GM12878 (cell line): ENCODE measurements at regions not wholly inside any gene's neighbourhood (a gene's known extent, or its start where the extent isn't known, plus 50 kb on each side); places are given as distances from the start of the nearest gene placed in this dataset.

Source experiments
- CHD1 ChIP-seq: IDR thresholded peaks from 2 replicates; pipeline ENCODE4 v1.6.1; 2012; ENCODE audit warnings: low read depth, low read length, improper control_type of control experiment
- FOXK2 ChIP-seq: fragments of 450-650 bp; IDR thresholded peaks from 2 replicates; pipeline ENCODE4 v1.6.1; 2017; ENCODE audit warnings: mild to moderate bottlenecking, moderate library complexity
- GABPA ChIP-seq: IDR thresholded peaks from 2 replicates; pipeline ENCODE4 v1.6.1; 2014; ENCODE audit warnings: antibody characterized with exemption, low read depth, mild to moderate bottlenecking, inconsistent platforms
- ZNF274 ChIP-seq: IDR thresholded peaks from one replicate; pipeline ENCODE4 v1.8.0; 2011; ENCODE audit not compliant: insufficient read length, insufficient read depth
- TF ChIP-seq, protein P1 (sequence below): IDR thresholded peaks from 2 replicates; pipeline ENCODE4 v1.6.1; 2012; ENCODE audit warnings: improper control_type of control experiment, low read depth, low read length; ENCODE audit not compliant: insufficient replicate concordance
- TF ChIP-seq, protein P2 (sequence below): IDR thresholded peaks from 2 replicates; pipeline ENCODE4 v1.6.1; 2011; ENCODE audit warnings: borderline replicate concordance, low read depth, mild to moderate bottlenecking, moderate library complexity, low read length; ENCODE audit not compliant: insufficient read depth, poor library complexity, severe bottlenecking
- TF ChIP-seq, protein P3 (sequence below): fragments of 450-650 bp; IDR thresholded peaks from 2 replicates; pipeline ENCODE4 v1.6.1; 2017; ENCODE audit warnings: mild to moderate bottlenecking, moderate library complexity
- TF ChIP-seq, protein P4 (sequence below): fragments of 450-650 bp; IDR thresholded peaks from 2 replicates; pipeline ENCODE4 v1.6.1; 2016; ENCODE audit warnings: mild to moderate bottlenecking
- TF ChIP-seq, protein P5 (sequence below): fragments of 450-650 bp; IDR thresholded peaks from 2 replicates; pipeline ENCODE4 v1.6.1; 2014; ENCODE audit warnings: mild to moderate bottlenecking
- TF ChIP-seq, protein P6 (sequence below), 3 experiments: IDR thresholded peaks in 2 of 3; conservative IDR thresholded peaks in 1 of 3; 2 replicates each; pipeline ENCODE4 v1.5.1; 2011; ENCODE audit warnings: low read depth in 3 of 3, low read length in 3 of 3, mild to moderate bottlenecking in 3 of 3, control low read depth in 2 of 3, moderate library complexity in 2 of 3, inconsistent platforms in 1 of 3, mixed read lengths in 1 of 3; ENCODE audit not compliant: control insufficient read depth in 2 of 3, insufficient read depth in 1 of 3; ENCODE audit errors: extremely low read depth in 1 of 3
- TF ChIP-seq, protein P7 (sequence below): fragments of 450-650 bp; IDR thresholded peaks from 2 replicates; pipeline ENCODE4 v1.6.1; 2017; ENCODE audit warnings: antibody characterized with exemption, mild to moderate bottlenecking, moderate library complexity

DNA sequence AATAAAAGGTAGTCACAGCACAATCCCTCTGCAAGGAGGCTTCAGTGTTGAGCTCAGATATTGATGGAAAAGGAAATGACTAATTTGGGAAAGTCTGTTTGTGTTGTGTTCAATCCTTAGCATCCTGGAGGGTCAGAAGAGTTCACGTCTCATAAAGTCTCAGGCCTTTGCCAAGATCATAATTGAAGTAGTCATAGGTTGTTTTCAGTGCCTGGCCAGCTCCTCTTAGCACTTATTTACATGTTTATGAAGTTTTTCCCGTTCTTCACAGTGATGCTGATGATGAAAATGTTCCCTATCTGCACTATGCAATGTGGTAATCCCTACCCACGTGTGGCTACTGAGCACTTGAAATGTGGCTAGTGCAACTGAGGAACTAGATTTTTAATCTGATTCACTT, 61.6 kb upstream of the TGFBR2 start (continued):
- TF ChIP-seq, protein P1, sequence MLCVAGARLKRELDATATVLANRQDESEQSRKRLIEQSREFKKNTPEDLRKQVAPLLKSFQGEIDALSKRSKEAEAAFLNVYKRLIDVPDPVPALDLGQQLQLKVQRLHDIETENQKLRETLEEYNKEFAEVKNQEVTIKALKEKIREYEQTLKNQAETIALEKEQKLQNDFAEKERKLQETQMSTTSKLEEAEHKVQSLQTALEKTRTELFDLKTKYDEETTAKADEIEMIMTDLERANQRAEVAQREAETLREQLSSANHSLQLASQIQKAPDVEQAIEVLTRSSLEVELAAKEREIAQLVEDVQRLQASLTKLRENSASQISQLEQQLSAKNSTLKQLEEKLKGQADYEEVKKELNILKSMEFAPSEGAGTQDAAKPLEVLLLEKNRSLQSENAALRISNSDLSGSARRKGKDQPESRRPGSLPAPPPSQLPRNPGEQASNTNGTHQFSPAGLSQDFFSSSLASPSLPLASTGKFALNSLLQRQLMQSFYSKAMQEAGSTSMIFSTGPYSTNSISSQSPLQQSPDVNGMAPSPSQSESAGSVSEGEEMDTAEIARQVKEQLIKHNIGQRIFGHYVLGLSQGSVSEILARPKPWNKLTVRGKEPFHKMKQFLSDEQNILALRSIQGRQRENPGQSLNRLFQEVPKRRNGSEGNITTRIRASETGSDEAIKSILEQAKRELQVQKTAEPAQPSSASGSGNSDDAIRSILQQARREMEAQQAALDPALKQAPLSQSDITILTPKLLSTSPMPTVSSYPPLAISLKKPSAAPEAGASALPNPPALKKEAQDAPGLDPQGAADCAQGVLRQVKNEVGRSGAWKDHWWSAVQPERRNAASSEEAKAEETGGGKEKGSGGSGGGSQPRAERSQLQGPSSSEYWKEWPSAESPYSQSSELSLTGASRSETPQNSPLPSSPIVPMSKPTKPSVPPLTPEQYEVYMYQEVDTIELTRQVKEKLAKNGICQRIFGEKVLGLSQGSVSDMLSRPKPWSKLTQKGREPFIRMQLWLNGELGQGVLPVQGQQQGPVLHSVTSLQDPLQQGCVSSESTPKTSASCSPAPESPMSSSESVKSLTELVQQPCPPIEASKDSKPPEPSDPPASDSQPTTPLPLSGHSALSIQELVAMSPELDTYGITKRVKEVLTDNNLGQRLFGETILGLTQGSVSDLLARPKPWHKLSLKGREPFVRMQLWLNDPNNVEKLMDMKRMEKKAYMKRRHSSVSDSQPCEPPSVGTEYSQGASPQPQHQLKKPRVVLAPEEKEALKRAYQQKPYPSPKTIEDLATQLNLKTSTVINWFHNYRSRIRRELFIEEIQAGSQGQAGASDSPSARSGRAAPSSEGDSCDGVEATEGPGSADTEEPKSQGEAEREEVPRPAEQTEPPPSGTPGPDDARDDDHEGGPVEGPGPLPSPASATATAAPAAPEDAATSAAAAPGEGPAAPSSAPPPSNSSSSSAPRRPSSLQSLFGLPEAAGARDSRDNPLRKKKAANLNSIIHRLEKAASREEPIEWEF: no peak
- TF ChIP-seq FOXK2: no peak
- TF ChIP-seq, protein P2, sequence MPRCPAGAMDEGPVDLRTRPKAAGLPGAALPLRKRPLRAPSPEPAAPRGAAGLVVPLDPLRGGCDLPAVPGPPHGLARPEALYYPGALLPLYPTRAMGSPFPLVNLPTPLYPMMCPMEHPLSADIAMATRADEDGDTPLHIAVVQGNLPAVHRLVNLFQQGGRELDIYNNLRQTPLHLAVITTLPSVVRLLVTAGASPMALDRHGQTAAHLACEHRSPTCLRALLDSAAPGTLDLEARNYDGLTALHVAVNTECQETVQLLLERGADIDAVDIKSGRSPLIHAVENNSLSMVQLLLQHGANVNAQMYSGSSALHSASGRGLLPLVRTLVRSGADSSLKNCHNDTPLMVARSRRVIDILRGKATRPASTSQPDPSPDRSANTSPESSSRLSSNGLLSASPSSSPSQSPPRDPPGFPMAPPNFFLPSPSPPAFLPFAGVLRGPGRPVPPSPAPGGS: no peak
- TF ChIP-seq GABPA: no peak
- TF ChIP-seq, protein P3, sequence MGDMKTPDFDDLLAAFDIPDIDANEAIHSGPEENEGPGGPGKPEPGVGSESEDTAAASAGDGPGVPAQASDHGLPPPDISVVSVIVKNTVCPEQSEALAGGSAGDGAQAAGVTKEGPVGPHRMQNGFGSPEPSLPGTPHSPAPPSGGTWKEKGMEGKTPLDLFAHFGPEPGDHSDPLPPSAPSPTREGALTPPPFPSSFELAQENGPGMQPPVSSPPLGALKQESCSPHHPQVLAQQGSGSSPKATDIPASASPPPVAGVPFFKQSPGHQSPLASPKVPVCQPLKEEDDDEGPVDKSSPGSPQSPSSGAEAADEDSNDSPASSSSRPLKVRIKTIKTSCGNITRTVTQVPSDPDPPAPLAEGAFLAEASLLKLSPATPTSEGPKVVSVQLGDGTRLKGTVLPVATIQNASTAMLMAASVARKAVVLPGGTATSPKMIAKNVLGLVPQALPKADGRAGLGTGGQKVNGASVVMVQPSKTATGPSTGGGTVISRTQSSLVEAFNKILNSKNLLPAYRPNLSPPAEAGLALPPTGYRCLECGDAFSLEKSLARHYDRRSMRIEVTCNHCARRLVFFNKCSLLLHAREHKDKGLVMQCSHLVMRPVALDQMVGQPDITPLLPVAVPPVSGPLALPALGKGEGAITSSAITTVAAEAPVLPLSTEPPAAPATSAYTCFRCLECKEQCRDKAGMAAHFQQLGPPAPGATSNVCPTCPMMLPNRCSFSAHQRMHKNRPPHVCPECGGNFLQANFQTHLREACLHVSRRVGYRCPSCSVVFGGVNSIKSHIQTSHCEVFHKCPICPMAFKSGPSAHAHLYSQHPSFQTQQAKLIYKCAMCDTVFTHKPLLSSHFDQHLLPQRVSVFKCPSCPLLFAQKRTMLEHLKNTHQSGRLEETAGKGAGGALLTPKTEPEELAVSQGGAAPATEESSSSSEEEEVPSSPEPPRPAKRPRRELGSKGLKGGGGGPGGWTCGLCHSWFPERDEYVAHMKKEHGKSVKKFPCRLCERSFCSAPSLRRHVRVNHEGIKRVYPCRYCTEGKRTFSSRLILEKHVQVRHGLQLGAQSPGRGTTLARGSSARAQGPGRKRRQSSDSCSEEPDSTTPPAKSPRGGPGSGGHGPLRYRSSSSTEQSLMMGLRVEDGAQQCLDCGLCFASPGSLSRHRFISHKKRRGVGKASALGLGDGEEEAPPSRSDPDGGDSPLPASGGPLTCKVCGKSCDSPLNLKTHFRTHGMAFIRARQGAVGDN: no peak
- TF ChIP-seq, protein P4, sequence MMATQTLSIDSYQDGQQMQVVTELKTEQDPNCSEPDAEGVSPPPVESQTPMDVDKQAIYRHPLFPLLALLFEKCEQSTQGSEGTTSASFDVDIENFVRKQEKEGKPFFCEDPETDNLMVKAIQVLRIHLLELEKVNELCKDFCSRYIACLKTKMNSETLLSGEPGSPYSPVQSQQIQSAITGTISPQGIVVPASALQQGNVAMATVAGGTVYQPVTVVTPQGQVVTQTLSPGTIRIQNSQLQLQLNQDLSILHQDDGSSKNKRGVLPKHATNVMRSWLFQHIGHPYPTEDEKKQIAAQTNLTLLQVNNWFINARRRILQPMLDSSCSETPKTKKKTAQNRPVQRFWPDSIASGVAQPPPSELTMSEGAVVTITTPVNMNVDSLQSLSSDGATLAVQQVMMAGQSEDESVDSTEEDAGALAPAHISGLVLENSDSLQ: no peak
- TF ChIP-seq, protein P5, sequence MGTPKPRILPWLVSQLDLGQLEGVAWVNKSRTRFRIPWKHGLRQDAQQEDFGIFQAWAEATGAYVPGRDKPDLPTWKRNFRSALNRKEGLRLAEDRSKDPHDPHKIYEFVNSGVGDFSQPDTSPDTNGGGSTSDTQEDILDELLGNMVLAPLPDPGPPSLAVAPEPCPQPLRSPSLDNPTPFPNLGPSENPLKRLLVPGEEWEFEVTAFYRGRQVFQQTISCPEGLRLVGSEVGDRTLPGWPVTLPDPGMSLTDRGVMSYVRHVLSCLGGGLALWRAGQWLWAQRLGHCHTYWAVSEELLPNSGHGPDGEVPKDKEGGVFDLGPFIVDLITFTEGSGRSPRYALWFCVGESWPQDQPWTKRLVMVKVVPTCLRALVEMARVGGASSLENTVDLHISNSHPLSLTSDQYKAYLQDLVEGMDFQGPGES: no peak
- no peak for TF ChIP-seq CHD1
- TF ChIP-seq, protein P6, sequence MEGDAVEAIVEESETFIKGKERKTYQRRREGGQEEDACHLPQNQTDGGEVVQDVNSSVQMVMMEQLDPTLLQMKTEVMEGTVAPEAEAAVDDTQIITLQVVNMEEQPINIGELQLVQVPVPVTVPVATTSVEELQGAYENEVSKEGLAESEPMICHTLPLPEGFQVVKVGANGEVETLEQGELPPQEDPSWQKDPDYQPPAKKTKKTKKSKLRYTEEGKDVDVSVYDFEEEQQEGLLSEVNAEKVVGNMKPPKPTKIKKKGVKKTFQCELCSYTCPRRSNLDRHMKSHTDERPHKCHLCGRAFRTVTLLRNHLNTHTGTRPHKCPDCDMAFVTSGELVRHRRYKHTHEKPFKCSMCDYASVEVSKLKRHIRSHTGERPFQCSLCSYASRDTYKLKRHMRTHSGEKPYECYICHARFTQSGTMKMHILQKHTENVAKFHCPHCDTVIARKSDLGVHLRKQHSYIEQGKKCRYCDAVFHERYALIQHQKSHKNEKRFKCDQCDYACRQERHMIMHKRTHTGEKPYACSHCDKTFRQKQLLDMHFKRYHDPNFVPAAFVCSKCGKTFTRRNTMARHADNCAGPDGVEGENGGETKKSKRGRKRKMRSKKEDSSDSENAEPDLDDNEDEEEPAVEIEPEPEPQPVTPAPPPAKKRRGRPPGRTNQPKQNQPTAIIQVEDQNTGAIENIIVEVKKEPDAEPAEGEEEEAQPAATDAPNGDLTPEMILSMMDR (IDR thresholded peaks at IDR 0.05 in 2 of 3, conservative IDR thresholded peaks at IDR 0.05 in 1 of 3; ENCODE audit: control insufficient read depth in 2 of 3, extremely low read depth in 1 of 3, insufficient read depth in 1 of 3, low read depth in 3 of 3, low read length in 3 of 3): no peak
- TF ChIP-seq, protein P7, sequence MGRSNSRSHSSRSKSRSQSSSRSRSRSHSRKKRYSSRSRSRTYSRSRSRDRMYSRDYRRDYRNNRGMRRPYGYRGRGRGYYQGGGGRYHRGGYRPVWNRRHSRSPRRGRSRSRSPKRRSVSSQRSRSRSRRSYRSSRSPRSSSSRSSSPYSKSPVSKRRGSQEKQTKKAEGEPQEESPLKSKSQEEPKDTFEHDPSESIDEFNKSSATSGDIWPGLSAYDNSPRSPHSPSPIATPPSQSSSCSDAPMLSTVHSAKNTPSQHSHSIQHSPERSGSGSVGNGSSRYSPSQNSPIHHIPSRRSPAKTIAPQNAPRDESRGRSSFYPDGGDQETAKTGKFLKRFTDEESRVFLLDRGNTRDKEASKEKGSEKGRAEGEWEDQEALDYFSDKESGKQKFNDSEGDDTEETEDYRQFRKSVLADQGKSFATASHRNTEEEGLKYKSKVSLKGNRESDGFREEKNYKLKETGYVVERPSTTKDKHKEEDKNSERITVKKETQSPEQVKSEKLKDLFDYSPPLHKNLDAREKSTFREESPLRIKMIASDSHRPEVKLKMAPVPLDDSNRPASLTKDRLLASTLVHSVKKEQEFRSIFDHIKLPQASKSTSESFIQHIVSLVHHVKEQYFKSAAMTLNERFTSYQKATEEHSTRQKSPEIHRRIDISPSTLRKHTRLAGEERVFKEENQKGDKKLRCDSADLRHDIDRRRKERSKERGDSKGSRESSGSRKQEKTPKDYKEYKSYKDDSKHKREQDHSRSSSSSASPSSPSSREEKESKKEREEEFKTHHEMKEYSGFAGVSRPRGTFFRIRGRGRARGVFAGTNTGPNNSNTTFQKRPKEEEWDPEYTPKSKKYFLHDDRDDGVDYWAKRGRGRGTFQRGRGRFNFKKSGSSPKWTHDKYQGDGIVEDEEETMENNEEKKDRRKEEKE: no peak
- TF ChIP-seq ZNF274: no peak
